Tibial artery (tissue), 4 donors: ENCODE measurements at regions not wholly inside any gene's neighbourhood (a gene's known extent, or its start where the extent isn't known, plus 50 kb on each side); places are given as distances from the start of the nearest gene placed in this dataset.

ENCODE experiments used
- DNase-seq, 2 donors: peaks; one replicate each; pipeline ENCODE4 v3.0.0-alpha.2; 2019
- H3K27ac ChIP-seq, 2 donors: fragments of 200-600 bp; sonication (generic) in 1 of 2; 1 replicate in 1 of 2; 2 replicates in 1 of 2; pipeline ENCODE4 v1.5.1; 2018 to 2019; ENCODE audit warnings: mild to moderate bottlenecking in 1 of 2
- H3K27me3 ChIP-seq, 2 donors: fragments of 200-600 bp; sonication (generic) in 1 of 2; one replicate each; pipeline versions ENCODE4 v1.5.1 to v1.6.0; 2016 to 2019
- H3K36me3 ChIP-seq, 3 donors: fragments of 200-600 bp; sonication (generic) in 2 of 3; one replicate each; pipeline ENCODE4 v1.5.1; 2016 to 2019; ENCODE audit warnings: mild to moderate bottlenecking in 2 of 3
- H3K4me1 ChIP-seq, 4 donors: fragments of 200-600 bp; sonication (generic) in 2 of 4; 1 replicate in 3 of 4; 2 replicates in 1 of 4; pipeline ENCODE4 v1.5.1; 2016 to 2019
- H3K4me3 ChIP-seq, 2 donors: fragments of 200-600 bp; sonication (generic) in 1 of 2; 1 replicate in 1 of 2; 2 replicates in 1 of 2; pipeline ENCODE4 v1.5.1; 2018 to 2019; ENCODE audit warnings: mild to moderate bottlenecking in 2 of 2
- H3K9me3 ChIP-seq, 3 donors: fragments of 200-600 bp; sonication (generic) in 1 of 3; one replicate each; pipeline ENCODE4 v1.5.1; 2016 to 2019
- CTCF ChIP-seq, 2 experiments: fragments of 200-600 bp in 1 of 2; fragments of 450-650 bp in 1 of 2; IDR thresholded peaks; one replicate each; pipeline ENCODE4 v1.5.1; 2017 to 2019; ENCODE audit warnings: antibody characterized with exemption in 2 of 2, mild to moderate bottlenecking in 1 of 2, moderate library complexity in 1 of 2
- intact Hi-C: fragments of 100-400 bp; cut with DNase I; formaldehyde crosslinking; loops from one replicate; pipeline ENCODE4 v1.15.0; 2023; ENCODE audit warnings: low total_unique reads

- DNase-seq: no peak
- no peaks in the 10 kb centered on the region for H3K9me3 ChIP-seq
- H3K36me3 ChIP-seq: no peaks in the 10 kb centered on the region
- intact Hi-C loops: no loop called here
- H3K27ac ChIP-seq: no peak overlapping the region
- no peaks in the 10 kb centered on the region for H3K27me3 ChIP-seq
- H3K4me3 ChIP-seq: no peak overlapping the region
- H3K4me1 ChIP-seq: peaks cover 0 to 33% (median 13%) of the 10 kb centered on the region in 4 donors
- TF ChIP-seq CTCF (IDR thresholded peaks at IDR 0.05): no peak
Observed at GRCh38 chr2:149986861-149987260, 399.3 kb upstream of the MMADHC start.

- no peak for DNase-seq
- Histone ChIP-seq H3K36me3 (no peaks in the 10 kb centered on the region), H3K4me3 (no peak overlapping the region), H3K9me3 (peaks cover 0 to 6% (median 0%) of the 10 kb centered on the region in 3 donors), H3K27me3 (no peaks in the 10 kb centered on the region), H3K4me1 (peaks cover 0 to 10% (median 4%) of the 10 kb centered on the region in 4 donors), H3K27ac (no peak overlapping the region)
- no peak for TF ChIP-seq CTCF (IDR thresholded peaks at IDR 0.05)
- intact Hi-C loops: no loop called here
Observed at GRCh38 chr2:149984311-149984710, 396.7 kb upstream of the MMADHC start.

DNA sequence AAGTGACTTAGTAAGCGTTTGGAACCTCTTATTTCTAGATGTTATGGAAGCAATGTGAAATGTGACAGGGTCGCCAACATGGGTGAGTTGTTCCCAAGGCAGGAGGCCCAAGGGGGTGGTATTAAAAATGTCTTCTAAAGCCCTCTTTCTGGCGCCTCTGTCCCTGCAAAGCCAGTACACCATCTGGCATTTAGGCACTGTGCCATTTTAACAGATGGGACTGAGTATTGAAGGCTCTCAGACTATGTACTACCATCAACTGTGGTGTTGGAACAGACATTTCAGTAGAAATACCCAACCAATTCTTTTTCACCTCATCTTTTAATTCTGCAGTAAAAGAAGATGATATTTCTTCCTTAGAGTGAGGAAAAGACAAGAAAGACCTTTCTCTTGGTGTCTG lies 384.5 kb upstream of the MMADHC start:
- no peak for DNase-seq
- Histone ChIP-seq H3K27ac (no peak overlapping the region), H3K27me3 (no peaks in the 10 kb centered on the region), H3K4me3 (no peak overlapping the region), H3K9me3 (no peaks in the 10 kb centered on the region), H3K36me3 (no peaks in the 10 kb centered on the region), H3K4me1 (no peaks in the 10 kb centered on the region)
- intact Hi-C loops: no loop called here
- no peak for TF ChIP-seq CTCF (IDR thresholded peaks at IDR 0.05)

DNA sequence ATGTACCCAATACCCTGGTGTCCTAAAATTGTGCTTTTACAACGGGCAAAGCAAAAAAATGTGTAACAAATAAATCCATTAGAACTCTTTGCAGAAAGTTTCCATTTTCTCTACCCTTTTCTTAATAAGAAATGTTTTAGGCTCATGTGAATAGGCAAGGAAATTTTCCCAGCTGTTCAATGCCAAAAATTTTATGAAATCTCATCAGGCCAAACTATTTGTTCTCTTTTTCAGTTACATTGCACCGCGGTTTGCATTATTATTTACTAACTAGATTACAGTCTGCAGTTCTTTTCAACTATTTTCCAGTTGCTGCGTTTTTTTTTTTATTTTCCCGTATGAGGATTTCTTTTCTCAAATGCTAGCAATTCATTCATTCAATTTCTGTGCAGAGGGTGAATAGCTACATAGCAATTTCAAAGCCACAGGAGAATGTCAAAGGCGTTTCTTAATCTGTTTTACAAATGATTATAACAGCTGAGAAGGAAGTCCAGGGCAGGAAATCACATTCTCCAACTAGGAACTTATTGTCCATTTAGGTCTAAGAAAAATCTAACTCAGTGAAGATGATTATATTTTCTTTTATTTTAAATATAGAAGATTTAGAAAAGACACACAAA lies 367.5 kb upstream of the MMADHC start:
- no peak overlapping the region for H3K4me3 ChIP-seq
- DNase-seq: no peak

DNA sequence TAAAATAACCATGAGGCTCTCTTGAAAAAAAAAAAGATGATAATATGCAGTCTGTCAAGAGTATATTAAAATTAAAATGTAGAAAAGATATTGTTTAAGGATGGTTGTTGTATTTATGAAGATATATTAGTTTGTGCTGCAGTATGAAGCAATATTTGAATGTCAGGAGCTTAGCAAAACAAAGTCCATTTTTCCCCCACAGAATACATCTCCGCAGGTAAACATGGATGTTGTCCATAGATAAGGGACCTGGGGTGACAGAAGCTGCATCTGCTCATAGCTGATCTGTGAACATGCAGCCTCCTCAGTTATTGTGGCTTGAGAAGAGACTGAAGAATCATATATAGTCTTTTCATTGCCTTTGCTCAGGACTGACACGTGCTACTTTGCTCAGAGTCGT lies 366.1 kb upstream of the MMADHC start:
- Histone ChIP-seq H3K27me3 (no peaks in the 10 kb centered on the region), H3K36me3 (no peaks in the 10 kb centered on the region), H3K4me3 (no peak overlapping the region), H3K4me1 (no peaks in the 10 kb centered on the region), H3K9me3 (no peaks in the 10 kb centered on the region), H3K27ac (no peak overlapping the region)
- TF ChIP-seq CTCF (IDR thresholded peaks at IDR 0.05): no peak
- intact Hi-C loops: no loop called here
- no peak for DNase-seq

More for the DNA sequence above, 367.5 kb upstream of the MMADHC start:
- Histone ChIP-seq H3K36me3 (no peaks in the 10 kb centered on the region), H3K27ac (no peak overlapping the region), H3K9me3 (no peaks in the 10 kb centered on the region), H3K4me1 (no peaks in the 10 kb centered on the region), H3K27me3 (no peaks in the 10 kb centered on the region)
- TF ChIP-seq CTCF (IDR thresholded peaks at IDR 0.05): no peak
- intact Hi-C loops: no loop called here

DNA sequence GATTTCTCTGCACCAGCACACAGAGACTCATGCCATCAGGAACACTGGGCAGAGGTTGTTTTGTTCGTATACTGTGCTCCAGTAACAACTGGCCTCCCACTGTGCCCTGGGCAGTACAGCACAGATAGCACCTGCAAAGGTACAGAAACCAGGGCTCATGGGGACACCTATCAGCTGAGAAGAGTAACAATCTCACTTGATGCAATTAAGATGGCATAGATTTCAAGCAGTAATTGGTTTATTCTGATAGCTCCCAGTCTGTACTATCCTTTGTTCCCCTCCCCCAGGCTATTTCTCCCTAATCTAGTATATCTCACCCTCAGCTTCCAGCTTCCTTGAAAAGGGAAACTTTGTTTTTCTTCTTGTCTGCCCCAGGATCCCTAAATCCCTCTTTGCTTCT lies 343.9 kb upstream of the MMADHC start:
- intact Hi-C loops: no loop called here
- Histone ChIP-seq H3K4me3 (no peak overlapping the region), H3K9me3 (no peaks in the 10 kb centered on the region), H3K36me3 (no peaks in the 10 kb centered on the region), H3K27ac (no peak overlapping the region), H3K27me3 (no peaks in the 10 kb centered on the region), H3K4me1 (no peaks in the 10 kb centered on the region)
- TF ChIP-seq CTCF (IDR thresholded peaks at IDR 0.05): no peak
- DNase-seq: no peak
